Small intestine (tissue), 7 donors: ENCODE measurements at regions not wholly inside any gene's neighbourhood (a gene's known extent, or its start where the extent isn't known, plus 50 kb on each side); places are given as distances from the start of the nearest gene placed in this dataset.

ENCODE experiments used
- DNase-seq, 2 donors: peaks; one replicate each; pipeline versions ENCODE4 v3.0.0 to v3.0.0-alpha.2; 2013
- FAIRE-seq: peaks from 2 replicates; lab custom pipeline; 2012; peaks lifted over from hg19 to GRCh38; lab: Jason Lieb, UNC
- H3K27ac ChIP-seq, 3 donors: one replicate each; pipeline ENCODE4 v1.5.1; 2013; ENCODE audit warnings: low read length in 2 of 3, mild to moderate bottlenecking in 2 of 3, control low read depth in 1 of 3, inconsistent platforms in 1 of 3, low read depth in 1 of 3, moderate library complexity in 1 of 3
- H3K27me3 ChIP-seq, 3 donors: one replicate each; pipeline ENCODE4 v1.6.1; 2013; ENCODE audit warnings: low read length in 3 of 3, inconsistent platforms in 1 of 3; ENCODE audit not compliant: control insufficient read depth in 3 of 3, insufficient read depth in 3 of 3
- H3K36me3 ChIP-seq, 3 donors: one replicate each; pipeline ENCODE4 v1.6.1; 2013; ENCODE audit warnings: low read length in 3 of 3, inconsistent platforms in 1 of 3, low read depth in 1 of 3, mild to moderate bottlenecking in 1 of 3, moderate library complexity in 1 of 3; ENCODE audit not compliant: control insufficient read depth in 3 of 3, insufficient read depth in 2 of 3
- H3K4me1 ChIP-seq, 3 donors: one replicate each; pipeline ENCODE4 v1.6.1; 2013; ENCODE audit warnings: low read length in 2 of 3, inconsistent platforms in 1 of 3, low read depth in 1 of 3, mild to moderate bottlenecking in 1 of 3, moderate library complexity in 1 of 3; ENCODE audit not compliant: control insufficient read depth in 3 of 3, insufficient read depth in 2 of 3
- H3K4me3 ChIP-seq, 3 donors: one replicate each; pipeline ENCODE4 v1.5.1; 2013; ENCODE audit warnings: low read length in 3 of 3, control low read depth in 1 of 3, inconsistent platforms in 1 of 3, low read depth in 1 of 3, mild to moderate bottlenecking in 1 of 3, moderate library complexity in 1 of 3
- H3K9me3 ChIP-seq, 2 donors: one replicate each; pipeline ENCODE4 v1.6.1; 2013; ENCODE audit warnings: low read depth in 1 of 2, low read length in 1 of 2; ENCODE audit not compliant: control insufficient read depth in 2 of 2, insufficient read depth in 1 of 2
- WGBS, 3 donors: extraction: QIAGEN DNeasy Blood & Tissue Kit; methylation state at CpG; one replicate each; pipeline ENCODE4 v1.1.7; 2013; 5-methylcytosine and 5-hydroxymethylcytosine counted together
- donor health status: healthy with polysubstance abuse.
- donor health status: control.
- donor health status: control.
- donor health status: Bipolar disorder and iron deficiency.
- donor health status: healthy.

GRCh38 chr2:207316484-207316883 is 150.7 kb upstream of the KLF7 start:
- FAIRE-seq (no peak), DNase-seq (no peak)
- Histone ChIP-seq H3K4me1 (peaks cover 0 to 5% (median 0%) of the 10 kb centered on the region in 3 donors), H3K27me3 (peaks cover 0 to 2% (median 0%) of the 10 kb centered on the region in 3 donors), H3K36me3 (no peaks in the 10 kb centered on the region), H3K9me3 (no peaks in the 10 kb centered on the region), H3K4me3 (no peak overlapping the region), H3K27ac (no peak overlapping the region)
- WGBS, 3 donors, result 47 to 77% (median 61%) methylated on average over 2 of the region's 2 CpGs

- DNase-seq (no peak), FAIRE-seq (no peak)
- Histone ChIP-seq H3K4me1 (peaks cover 0 to under 1% (median 0%) of the 10 kb centered on the region in 3 donors), H3K4me3 (no peak overlapping the region), H3K27ac (no peak overlapping the region), H3K9me3 (no peaks in the 10 kb centered on the region), H3K27me3 (peaks cover 0 to 2% (median 0%) of the 10 kb centered on the region in 3 donors), H3K36me3 (no peaks in the 10 kb centered on the region)
- WGBS, 3 donors, result 67 to 85% (median 76%) methylated on average over 2 of the region's 2 CpGs
These were observed 151.2 kb upstream of the KLF7 start for GRCh38 chr2:207316906-207317305.

- Histone ChIP-seq H3K36me3 (no peaks in the 10 kb centered on the region), H3K4me1 (no peaks in the 10 kb centered on the region), H3K27ac (no peak overlapping the region), H3K9me3 (no peaks in the 10 kb centered on the region), H3K4me3 (no peak overlapping the region), H3K27me3 (peaks cover 0 to 2% (median 0%) of the 10 kb centered on the region in 3 donors)
- DNase-seq (no peak), FAIRE-seq (no peak)
- WGBS, 3 donors, result 41 to 64% (median 55%) methylated on average over 4 of the region's 4 CpGs
These were observed 151.7 kb upstream of the KLF7 start for GRCh38 chr2:207317378-207317984.

GRCh38 chr2:207318181-207318628 is 152.5 kb upstream of the KLF7 start:
- Histone ChIP-seq H3K27me3 (peaks cover 0 to 2% (median 0%) of the 10 kb centered on the region in 3 donors), H3K27ac (no peak overlapping the region), H3K4me3 (no peak overlapping the region), H3K4me1 (no peaks in the 10 kb centered on the region), H3K36me3 (no peaks in the 10 kb centered on the region), H3K9me3 (no peaks in the 10 kb centered on the region)
- DNase-seq (no peak), FAIRE-seq (no peak)
- 81 to 87% (median 83%) methylated on average over 4 of the region's 4 CpGs for WGBS, 3 donors

GRCh38 chr2:207319316-207319715 is 153.6 kb upstream of the KLF7 start:
- DNase-seq, result no peak
- Histone ChIP-seq H3K27ac (no peak overlapping the region), H3K4me1 (no peaks in the 10 kb centered on the region), H3K27me3 (peaks cover 0 to 2% (median 0%) of the 10 kb centered on the region in 3 donors), H3K9me3 (no peaks in the 10 kb centered on the region), H3K36me3 (no peaks in the 10 kb centered on the region), H3K4me3 (no peak overlapping the region)
- no peak for FAIRE-seq

- no peak for FAIRE-seq
These were observed 154.8 kb upstream of the KLF7 start for GRCh38 chr2:207320381-207321159.

GRCh38 chr2:207321514-207321913 is 155.8 kb upstream of the KLF7 start:
- no peak overlapping the region for H3K27ac ChIP-seq
- no peaks in the 10 kb centered on the region for H3K27me3 ChIP-seq
- no peaks in the 10 kb centered on the region for H3K36me3 ChIP-seq
- H3K9me3 ChIP-seq, result no peaks in the 10 kb centered on the region
- 82 to 92% (median 89%) methylated on average over 1 of the region's 1 CpG for WGBS, 3 donors
- DNase-seq, result no peak
- no peaks in the 10 kb centered on the region for H3K4me1 ChIP-seq
- FAIRE-seq, result no peak
- H3K4me3 ChIP-seq, result no peak overlapping the region

More at GRCh38 chr2:207320381-207321159, 154.8 kb upstream of the KLF7 start:
- DNase-seq, result no peak
- Histone ChIP-seq H3K27ac (no peak overlapping the region), H3K4me1 (no peaks in the 10 kb centered on the region), H3K4me3 (no peak overlapping the region), H3K36me3 (no peaks in the 10 kb centered on the region), H3K9me3 (no peaks in the 10 kb centered on the region), H3K27me3 (peaks cover 0 to 2% (median 0%) of the 10 kb centered on the region in 3 donors)
- WGBS, 3 donors, result 51 to 70% (median 55%) methylated on average over 5 of the region's 5 CpGs

- no peaks in the 10 kb centered on the region for H3K9me3 ChIP-seq
- FAIRE-seq (no peak), DNase-seq (no peak)
- H3K27ac ChIP-seq, result no peak overlapping the region
- H3K36me3 ChIP-seq, result no peaks in the 10 kb centered on the region
- 70 to 95% (median 86%) methylated on average over 1 of the region's 1 CpG for WGBS, 3 donors
- no peak overlapping the region for H3K4me3 ChIP-seq
- no peaks in the 10 kb centered on the region for H3K27me3 ChIP-seq
- no peaks in the 10 kb centered on the region for H3K4me1 ChIP-seq
These were observed 158.3 kb upstream of the KLF7 start for GRCh38 chr2:207324001-207324400.
